HL-60 (cell line): ENCODE measurements at regions not wholly inside any gene's neighbourhood (a gene's known extent, or its start where the extent isn't known, plus 50 kb on each side); places are given as distances from the start of the nearest gene placed in this dataset.

Experiments used
- CTCF ChIP-seq: IDR thresholded peaks from one replicate; pipeline ENCODE4 v1.5.1; 2011; ENCODE audit warnings: low read length, control low read depth, inconsistent platforms; ENCODE audit not compliant: insufficient read depth
- POLR2AphosphoS5 ChIP-seq: IDR thresholded peaks from 2 replicates; pipeline ENCODE4 v1.6.1; 2012; ENCODE audit warnings: low read depth
- REST ChIP-seq: IDR thresholded peaks from 2 replicates; pipeline ENCODE4 v1.6.1; 2012; ENCODE audit warnings: low read depth; ENCODE audit not compliant: insufficient replicate concordance

GRCh38 chr11:100434821-100435641, 252.1 kb upstream of the ARHGAP42 start:
- TF ChIP-seq POLR2AphosphoS5, result no peak
- no peak for TF ChIP-seq CTCF
- TF ChIP-seq REST, result no peak
